ENCODE measurements at regions not wholly inside any gene's neighbourhood (a gene's known extent, or its start where the extent isn't known, plus 50 kb on each side); places are given as distances from the start of the nearest gene placed in this dataset.

- TF ChIP-seq CTCF (IDR thresholded peaks at IDR 0.05): no peak
- no peak overlapping the region for H3K4me3 ChIP-seq
- no peak overlapping the region for H3K27ac ChIP-seq
- DNase-seq (ENCODE audit: low spot score): no peak
Measured at GRCh38 chr3:89624494-89624893, 517.1 kb downstream of the EPHA3 start.

GRCh38 chr3:89625945-89626344, 518.5 kb downstream of the EPHA3 start:
- Histone ChIP-seq H3K4me3 (no peak overlapping the region), H3K27ac (no peak overlapping the region)
- no peak for DNase-seq (ENCODE audit: low spot score)
- no peak for TF ChIP-seq CTCF (IDR thresholded peaks at IDR 0.05)

GRCh38 chr3:89628856-89629670, 521.6 kb downstream of the EPHA3 start:
- H3K4me3 ChIP-seq: no peak overlapping the region
- DNase-seq (ENCODE audit: low spot score): no peak
- TF ChIP-seq CTCF (IDR thresholded peaks at IDR 0.05): no peak
- H3K27ac ChIP-seq: no peak overlapping the region

GRCh38 chr3:89635137-89635536, 527.7 kb downstream of the EPHA3 start:
- TF ChIP-seq CTCF (IDR thresholded peaks at IDR 0.05): no peak
- DNase-seq (ENCODE audit: low spot score): no peak
- Histone ChIP-seq H3K4me3 (no peak overlapping the region), H3K27ac (no peak overlapping the region)

GRCh38 chr3:89644716-89645115, 537.3 kb downstream of the EPHA3 start:
- DNase-seq (ENCODE audit: low spot score): no peak
- Histone ChIP-seq H3K4me3 (no peak overlapping the region), H3K27ac (no peak overlapping the region)
- no peak for TF ChIP-seq CTCF (IDR thresholded peaks at IDR 0.05)

GRCh38 chr3:89649431-89649830, 542.0 kb downstream of the EPHA3 start:
- H3K27ac ChIP-seq: no peak overlapping the region
- TF ChIP-seq CTCF (IDR thresholded peaks at IDR 0.05): no peak
- DNase-seq (ENCODE audit: low spot score): no peak
- H3K4me3 ChIP-seq: no peak overlapping the region

- Histone ChIP-seq H3K4me3 (no peak overlapping the region), H3K27ac (no peak overlapping the region)
- TF ChIP-seq CTCF (IDR thresholded peaks at IDR 0.05): no peak
- no peak for DNase-seq (ENCODE audit: low spot score)
Measured at GRCh38 chr3:89654031-89654430, 546.6 kb downstream of the EPHA3 start.

All from coronary artery (tissue), 2 donors.